Activated T-helper 1 cell treated with anti-CD3 and anti-CD28 coated beads, Interleukin-2, amount 50 U/mL, for 16 hours (primary cell): ENCODE measurements at regions not wholly inside any gene's neighbourhood (a gene's known extent, or its start where the extent isn't known, plus 50 kb on each side); places are given as distances from the start of the nearest gene placed in this dataset.
A peak's percentile ranks its signal among the peaks of the same experiment; 100 is the strongest.

Experiments
- DNase-seq, 2 donors: peaks; one replicate each; pipeline ENCODE4 v3.0.0-alpha.2; 2020; ENCODE audit warnings: low read depth in 1 of 2, low spot score in 1 of 2

DNA sequence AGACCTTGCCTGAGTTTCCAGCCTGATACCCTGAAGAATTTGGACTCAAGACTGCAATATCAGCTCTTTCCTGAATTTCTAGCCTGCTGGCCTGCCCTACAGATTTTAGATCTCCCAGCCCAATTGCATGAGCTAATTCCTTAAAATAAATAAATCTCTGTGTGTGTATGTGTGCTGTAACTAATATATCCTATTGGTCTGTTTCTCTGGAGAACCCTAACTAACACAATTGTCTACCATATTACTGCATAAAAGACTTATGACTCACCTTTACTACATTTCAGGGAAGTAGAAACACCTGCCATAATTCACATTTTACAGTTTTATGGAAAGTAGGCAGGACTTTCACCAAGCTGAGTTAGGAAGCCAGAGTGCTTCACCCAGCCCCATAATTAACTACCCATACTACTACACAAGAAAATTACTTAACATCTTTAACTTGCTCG lies 90.7 kb upstream of the BEND6 start:
- no peak for DNase-seq

DNA sequence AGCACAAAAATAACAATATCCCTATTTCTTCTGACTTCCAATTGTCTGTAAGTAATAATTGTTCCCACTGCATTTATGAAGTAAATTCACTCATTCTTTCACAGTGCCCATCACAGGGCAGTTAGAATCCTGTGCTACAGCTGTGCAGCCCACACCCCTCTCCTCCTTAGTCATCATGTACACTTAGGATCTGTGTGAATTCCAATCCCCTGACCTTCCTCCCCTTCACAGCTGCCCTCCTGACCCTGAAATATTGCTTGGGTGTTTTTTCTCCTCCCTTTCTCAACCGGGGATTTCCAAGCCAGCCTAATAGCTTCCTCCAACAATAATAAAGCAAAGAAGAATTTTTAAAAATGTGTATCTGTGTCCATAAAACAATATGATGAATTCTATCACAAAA lies 91.5 kb upstream of the BEND6 start:
- no peak for DNase-seq

DNA sequence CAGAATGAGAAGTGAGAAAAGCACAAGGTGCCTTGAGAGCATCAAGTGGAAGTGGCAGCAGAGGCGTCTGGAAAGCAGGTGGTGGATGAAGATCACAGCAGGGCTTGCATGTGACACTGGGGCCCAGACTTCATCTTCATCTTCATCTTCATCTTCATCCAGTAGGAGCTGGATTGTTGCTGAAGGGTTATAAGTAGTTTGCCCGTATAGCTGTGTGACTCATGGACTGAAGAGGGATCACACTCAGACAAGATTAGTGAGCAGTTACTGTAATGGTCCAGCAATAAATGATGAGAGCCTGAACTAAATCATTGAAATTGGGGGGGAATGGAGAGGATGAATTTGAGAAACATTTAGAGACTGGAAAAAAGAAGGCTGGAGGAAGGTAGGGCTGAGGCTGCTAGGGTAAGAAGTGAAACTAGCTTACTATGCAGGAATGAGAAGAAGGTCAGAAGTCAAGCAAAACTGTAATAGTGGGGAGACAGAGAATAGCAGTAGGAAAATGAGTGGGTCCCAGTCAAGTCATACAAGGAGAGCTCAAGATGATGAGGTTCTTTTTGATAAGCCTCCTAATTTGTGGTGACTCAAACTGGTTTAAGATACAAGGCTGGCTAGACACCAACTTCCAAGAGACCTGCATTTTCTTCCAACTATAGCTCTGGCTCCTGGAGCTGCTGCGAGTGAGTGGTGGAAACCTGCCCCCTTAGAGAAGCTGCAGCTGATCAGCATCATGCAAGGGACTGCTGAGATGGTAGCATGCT lies 92.3 kb upstream of the BEND6 start:
- no peak for DNase-seq

DNA sequence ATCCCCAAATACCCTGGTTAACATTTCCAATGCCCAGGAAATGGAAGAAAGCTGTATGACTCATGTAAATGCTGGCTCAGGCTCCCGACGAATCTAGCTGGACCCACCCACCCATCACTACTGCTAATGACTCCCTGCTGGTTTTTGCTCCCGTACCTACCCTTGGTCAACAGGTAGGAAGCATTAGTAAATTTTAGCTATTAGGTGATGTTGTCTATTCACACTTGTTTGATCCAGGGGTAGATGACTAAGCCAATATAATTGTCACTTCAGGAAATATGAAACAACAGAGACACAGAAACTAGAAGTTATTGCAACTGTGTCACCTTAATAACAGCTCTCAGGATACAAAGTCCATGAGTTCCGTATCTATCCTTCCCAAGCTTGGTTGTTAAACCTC lies 94.4 kb upstream of the BEND6 start:
- no peak for DNase-seq

DNA sequence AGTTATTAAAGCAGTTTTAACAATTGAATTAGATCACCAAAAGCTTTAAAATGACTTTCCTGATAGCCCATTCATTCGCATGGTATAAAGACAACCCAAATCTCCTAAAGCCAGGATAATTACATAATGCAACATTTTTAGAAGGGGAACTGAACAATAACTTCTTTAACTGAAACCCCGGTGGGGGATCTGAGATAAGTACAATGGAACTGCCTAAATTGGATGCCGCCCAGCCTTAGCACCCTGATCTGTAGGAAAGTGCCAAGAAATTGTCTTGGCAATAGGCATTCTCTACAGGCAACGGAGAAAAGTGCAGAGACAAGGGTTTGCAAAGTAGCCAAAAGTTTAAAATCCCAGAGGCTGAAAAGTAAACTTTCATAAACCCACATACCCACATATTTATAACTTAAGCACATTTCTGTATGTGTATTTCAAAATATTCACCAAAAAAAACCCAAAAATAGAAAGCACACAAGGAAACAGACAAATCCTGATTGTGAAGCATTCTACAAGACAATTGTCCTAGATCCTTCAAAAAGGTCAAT lies 98.8 kb upstream of the BEND6 start:
- DNase-seq, result no peak

DNA sequence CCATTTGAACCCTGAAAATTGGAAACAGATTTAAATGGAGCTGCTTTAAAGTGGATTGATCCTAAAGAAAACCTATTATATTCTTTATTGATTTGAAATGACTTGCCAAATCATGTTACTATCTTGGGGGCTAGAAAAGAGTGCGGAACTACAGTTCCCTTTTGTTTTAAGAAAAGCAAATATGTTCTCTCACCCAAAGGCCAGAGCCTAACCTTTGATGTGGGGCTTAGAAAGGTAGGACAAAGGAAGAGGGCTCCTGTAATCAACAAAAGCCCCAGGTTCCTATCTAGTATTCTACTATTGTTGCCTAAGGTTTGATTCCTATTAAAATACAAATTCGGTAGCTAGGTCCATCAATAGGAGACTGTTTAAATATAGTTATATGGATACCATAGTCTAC lies 100.8 kb upstream of the BEND6 start:
- no peak for DNase-seq

DNA sequence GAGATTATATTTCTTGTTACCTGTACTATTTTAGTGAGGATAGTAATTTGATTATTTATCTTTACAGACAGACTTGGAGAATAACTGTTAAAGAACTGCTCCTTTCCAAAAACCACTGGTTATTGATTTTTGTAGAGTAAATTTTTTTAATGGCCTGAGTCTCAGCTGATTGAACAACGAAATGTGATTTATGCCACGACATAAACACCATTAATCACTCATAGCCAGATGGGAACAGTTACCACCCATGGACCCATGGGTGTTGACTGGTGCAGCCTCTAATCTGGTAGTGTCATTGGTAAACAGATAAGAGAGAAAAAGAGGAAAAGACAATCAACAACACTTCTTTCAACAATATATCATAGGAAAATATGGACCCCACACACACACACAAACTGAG lies 101.4 kb upstream of the BEND6 start:
- DNase-seq, result no peak

DNA sequence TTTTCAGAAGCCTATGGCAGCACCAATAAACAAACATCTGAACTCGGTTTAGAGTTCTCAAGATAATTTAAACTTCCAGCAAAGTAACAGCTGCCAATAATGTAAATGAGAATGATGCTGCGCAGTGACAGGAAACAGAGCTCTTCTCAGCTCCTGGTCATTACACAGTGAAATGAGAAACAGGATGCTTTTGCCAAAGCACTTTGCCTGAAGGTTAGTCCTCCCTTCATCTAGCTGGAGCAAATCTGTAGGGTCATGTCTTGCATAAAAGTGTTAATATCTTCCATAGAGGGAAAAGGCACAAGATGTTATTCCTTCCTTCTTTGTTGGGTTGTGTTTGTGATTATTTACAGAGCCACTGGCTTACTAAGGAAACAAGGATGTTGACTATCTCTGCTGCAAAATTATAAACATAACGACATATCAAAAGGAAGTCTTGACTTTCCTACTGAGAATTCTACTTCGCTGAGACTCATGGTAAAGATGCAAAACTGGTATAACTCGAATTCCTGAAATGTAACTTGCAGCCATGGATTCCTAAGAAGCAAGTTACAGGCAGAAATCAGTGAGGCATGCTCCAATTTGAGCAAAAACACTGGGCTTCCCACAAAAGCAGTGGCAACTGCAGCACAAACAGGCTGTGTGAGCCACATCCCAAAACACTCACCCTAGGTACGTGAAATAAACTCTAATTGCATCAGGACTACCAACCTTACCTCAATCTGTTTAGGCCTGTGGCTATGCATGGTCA lies 102.5 kb upstream of the BEND6 start:
- no peak for DNase-seq

DNA sequence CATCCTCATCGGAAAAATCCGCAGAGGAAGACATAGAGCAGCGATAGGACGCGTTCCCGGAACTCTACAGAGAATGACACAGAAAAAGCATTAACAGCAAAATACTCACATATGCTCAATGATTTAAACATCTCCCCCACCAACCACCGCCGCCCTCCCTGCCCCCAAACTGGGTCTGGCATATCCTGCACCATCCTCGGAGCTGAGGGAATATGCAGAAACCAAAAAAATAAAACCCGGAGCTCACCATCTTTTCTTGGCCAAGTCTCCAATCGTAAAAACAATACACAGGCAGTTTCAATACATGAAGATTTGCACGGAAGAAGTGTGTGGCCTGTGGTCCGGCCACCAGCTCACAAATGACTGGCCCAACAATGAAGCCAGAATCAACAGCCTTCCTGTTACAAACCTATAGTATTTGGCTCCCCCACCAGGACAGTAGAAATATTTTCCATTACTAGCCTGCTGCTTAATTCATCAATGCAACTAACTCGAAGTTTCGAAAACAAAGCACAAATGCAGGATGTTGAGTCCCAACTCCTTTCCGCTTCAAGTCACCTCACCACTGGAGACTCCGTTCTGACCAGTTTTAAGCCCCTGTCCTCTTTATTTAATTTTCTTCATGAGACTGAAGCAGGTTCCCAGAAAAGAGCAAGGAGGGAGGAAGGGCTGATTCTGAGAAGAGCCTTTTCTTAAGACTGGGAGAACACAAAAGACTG lies 103.2 kb upstream of the BEND6 start:
- DNase-seq, result no peak

DNA sequence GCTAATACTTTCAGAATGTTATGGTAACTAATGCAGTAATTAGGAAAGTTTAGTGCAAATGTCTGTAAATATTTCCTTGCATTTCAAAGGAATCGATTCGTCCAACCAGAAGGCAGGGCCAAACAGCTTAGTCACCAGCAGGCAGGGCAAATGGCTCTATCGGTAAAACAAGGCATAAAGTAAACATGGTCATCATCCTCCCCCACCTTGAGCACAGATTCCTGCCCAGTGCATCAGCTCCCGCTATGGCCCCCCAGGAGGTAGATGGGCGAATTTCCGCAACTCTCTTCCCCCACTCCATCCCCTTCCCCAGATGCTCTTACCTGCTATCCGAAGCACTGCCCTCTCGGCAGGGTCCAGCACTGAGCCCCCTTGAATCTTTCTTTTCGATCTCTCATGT lies 103.8 kb upstream of the BEND6 start:
- DNase-seq, result no peak

DNA sequence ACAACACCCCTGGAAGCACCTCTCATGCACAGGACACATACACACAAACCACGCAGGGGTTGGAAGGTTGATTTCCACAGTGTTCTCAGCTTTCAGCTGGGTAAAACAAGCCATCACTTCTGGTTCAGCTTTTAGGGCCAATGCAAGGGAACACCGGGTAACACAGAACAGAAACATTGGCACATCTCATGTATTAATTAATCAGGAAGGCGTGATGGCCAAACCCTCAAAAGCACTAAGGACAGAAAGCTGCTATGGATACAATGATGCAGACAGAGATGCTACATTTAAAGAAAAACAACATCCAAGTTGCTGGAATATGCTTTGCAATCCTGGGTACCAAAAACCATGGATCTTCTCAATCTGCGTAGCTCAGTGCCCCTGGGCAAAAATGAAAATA lies 104.3 kb upstream of the BEND6 start:
- DNase-seq, result no peak

DNA sequence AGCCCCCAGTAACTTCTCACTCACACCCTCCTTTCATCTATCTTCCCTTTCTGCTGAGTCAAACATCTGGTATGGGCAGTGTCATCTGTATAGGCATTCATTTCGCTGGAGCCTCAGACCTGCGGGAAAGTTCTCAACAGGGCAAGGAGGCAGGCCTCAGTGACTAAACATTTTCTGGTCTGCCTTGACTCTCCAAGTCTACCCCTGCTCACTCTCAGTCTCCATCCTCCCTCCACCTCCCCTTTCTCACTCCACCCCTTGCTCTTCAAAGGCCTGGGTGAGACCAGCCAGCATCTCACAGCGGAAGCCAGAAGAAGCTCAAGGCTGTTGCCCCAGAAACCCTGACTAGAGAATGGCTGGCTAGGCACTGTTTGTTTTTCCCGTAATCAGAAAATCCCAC lies 105.0 kb upstream of the BEND6 start:
- no peak for DNase-seq

DNA sequence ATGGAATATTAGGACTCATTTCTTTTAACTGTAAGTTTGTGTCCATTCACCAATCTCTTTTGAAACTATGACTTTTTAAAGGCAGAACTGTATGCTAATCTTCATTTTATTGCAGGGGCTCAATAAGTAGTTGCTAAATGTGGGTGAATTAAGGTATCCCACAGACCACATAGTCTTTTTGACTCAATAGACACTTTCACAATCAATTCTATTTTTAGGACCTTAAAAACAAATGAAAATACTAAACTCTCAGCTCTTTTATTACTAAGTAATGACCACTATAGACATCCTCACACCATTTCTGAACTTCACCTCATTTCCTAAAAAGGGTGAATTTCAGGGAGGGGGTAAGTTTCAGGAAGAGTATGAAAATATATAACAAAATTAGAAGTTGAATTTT lies 106.8 kb upstream of the BEND6 start:
- DNase-seq, result no peak

DNA sequence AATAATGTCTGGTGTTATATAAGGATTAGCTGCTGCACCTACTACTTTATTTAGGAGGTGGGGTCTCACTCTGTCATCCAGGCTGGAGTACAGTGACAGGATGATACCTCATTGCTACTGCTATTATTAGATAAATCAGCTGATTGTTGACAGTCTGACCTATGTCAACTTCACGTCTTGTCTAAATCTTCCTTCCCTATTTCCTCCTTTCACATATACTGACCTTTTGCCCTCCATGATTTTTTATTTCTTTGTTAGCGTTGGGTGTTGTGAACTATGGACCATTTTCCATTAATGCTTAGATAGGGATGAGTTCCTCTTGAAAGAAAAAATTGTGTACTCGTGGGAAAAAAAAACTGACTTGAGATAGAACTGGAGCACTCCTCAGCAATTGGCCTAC lies 109.9 kb upstream of the BEND6 start:
- DNase-seq, result no peak

DNA sequence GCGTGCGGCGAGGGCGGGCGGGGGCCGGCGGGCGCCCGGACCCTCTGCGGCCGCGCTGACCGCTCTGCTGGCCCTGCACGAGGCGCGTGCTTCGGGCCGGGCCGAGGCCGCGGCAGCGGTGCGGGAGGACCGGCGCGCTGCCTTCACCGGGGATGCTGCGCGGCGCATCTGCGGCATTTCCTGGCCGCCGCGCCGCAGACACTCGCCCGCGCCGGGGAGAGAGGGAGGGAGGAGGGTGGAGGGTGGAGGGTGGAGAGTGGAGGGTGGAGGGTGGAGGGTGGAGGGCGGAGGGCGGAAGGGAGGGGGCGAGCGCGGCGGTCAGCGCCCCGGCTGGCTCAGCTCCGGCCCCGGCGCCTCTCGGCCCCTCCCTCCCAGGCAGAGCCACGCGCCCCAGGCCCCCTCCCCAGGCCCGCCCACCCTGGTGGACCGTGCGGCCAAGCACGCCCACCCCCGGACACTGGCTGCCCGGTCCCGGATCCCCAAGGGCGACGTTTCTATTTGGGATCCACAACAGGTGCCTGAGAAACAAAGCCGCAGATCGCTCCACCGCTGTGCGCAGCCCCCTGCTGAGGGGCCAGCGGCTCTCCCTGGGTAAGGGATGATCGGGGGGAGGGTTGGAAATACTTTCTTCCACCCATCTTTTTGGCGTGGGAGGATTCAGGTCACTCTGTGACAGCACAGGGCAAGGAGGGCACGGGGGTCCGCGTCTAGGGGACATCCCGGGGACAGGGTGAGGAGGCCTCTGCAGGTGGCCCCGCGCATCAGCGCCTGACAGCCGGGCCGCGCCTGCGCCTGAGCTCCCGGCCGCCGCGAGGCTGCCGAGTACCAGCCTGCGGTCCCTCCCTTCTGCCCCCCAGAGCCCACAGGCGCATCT lies 111.2 kb upstream of the BEND6 start:
- DNase-seq, result peak; percentile 7 to 9

DNA sequence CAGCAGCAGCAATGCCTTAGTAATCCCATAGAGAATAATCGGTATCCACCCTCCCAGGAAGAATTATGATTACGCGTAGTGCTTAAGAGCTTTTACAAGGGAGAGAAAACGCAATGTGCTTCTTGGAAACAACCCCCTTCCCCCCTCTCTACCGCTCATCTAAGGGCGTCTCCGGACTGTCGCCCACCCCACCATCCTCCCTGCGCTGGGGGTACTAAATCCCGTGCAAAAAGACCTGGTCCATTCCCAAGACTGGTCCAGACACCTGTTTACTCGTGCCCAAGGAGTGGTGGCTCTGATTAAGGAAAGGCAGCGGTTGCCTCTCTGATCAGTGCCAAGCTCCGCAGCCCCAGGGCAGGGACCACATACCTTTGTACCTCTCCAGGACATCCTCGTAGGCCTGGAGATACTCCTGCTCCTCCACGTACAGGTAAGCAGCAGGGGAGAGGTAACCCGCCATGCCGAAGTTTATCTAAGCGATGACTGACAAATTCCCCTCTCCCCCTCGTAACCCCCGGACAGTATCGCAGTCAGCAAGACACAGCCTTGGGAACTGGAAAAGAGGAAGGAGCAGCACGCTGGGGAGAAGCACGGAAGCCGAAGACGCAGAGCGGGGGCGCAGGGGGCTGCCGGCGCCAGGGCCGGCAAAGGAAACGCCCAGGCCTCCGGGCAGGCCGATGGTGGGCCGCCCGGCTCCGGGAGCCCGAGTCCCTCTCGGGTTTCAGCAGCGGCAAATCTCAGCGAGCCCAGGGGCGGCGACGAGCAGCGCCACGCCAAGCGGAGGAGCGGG lies 112.0 kb upstream of the BEND6 start:
- no peak for DNase-seq

DNA sequence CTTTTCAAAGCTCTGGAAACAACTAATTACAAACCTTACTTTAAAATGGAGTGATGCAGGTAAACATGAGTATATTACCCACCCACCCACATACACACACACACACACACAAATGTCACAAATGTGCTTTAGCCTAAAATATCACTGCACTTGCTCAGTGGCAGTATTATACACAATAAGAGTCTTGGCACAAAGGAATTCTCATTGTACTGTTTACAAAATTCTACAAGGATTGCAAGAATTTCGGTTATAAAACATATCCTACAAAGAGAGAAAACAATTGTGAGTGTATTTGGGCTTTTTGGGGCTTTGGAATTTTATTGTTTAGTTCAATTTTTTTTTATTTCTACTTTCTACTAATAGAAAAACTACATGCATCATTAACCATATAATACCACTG lies 113.2 kb upstream of the BEND6 start:
- no peak for DNase-seq

DNA sequence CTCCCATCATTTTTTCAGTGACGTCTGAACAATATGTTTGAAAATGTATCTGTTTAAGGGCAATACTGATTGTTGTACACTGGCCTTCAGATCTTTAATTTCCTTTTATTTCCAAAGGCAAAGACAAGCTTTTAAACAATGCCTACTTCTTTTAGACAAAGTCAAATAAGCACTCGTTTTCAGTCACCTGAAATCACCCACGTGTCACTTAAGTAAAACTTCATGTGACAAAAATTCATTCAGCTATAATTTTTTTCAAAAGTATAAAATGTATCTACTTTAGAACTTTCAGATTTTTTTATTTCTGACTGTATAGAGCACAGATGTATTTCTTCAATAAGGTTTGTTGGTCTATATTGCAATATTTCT lies 113.5 kb upstream of the BEND6 start:
- DNase-seq, result no peak

DNA sequence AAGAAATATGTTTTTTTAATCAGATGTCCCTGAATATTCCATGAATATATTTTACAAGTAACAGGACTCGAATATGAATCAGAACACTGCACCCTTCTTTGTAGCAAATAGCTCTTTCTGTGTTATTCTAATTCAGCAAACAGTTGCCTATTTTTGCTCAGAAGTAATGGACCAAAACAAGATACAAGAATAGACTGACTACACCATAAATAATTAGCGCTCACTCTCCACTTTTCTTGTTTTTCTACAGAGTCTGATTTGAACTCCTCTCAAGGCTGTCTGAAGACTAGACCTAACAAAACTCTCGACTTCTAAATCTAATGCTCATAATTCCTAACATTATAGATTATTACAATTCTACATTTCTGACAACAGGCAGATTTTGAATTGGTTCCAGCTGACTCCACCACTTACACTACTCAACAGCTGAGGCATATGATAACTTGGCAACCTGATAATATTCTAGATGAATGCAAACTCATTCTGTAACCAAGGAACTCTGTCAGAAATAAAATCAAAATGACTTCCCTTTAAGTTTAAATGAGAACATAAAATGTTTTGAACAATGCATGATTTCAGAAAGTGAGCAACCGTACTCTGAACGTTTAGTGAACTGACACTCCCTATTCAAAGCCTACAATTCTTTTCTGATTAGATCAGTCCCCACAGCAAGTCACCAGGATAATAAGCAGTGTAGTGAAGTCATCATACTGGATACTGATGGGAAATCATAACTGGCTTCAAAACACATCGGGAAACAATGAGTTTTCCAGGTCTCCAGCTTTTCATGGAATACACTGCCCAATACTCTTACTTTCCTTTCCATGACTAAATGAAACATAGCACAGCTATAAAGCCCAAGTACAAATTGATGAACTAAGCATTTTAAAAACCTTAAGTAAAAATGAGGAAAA lies 114.2 kb upstream of the BEND6 start:
- DNase-seq, result no peak
